NCI-H1105 treated with DMSO at 0.1 percent for 48 hours (cell line): ENCODE measurements at regions not wholly inside any gene's neighbourhood (a gene's known extent, or its start where the extent isn't known, plus 50 kb on each side); places are given as distances from the start of the nearest gene placed in this dataset.

Source experiments
- DNase-seq: peaks from one replicate; lab custom pipeline; 2025; lab: John Stamatoyannopoulos, UW

- no peak for DNase-seq
These were observed 620.2 kb upstream of the BOD1L1 start for GRCh38 chr4:14247767-14248166.

- no peak for DNase-seq
These were observed 621.7 kb upstream of the BOD1L1 start for GRCh38 chr4:14249226-14249625.

GRCh38 chr4:14254252-14254651 is 626.7 kb upstream of the BOD1L1 start:
- no peak for DNase-seq

GRCh38 chr4:14254926-14255325 is 627.4 kb upstream of the BOD1L1 start:
- no peak for DNase-seq

GRCh38 chr4:14257903-14258302 is 630.4 kb upstream of the BOD1L1 start:
- DNase-seq, result no peak

GRCh38 chr4:14259936-14260335 is 632.4 kb upstream of the BOD1L1 start:
- DNase-seq, result no peak

GRCh38 chr4:14260591-14260990 is 633.1 kb upstream of the BOD1L1 start:
- DNase-seq, result no peak

GRCh38 chr4:14262221-14262620 is 634.7 kb upstream of the BOD1L1 start:
- DNase-seq, result peak; percentile 0

- no peak for DNase-seq
These were observed 636.9 kb upstream of the BOD1L1 start for GRCh38 chr4:14264437-14264836.

GRCh38 chr4:14265651-14266050 is 638.1 kb upstream of the BOD1L1 start:
- no peak for DNase-seq

- DNase-seq, result peak; percentile 87
These were observed 640.0 kb upstream of the BOD1L1 start for GRCh38 chr4:14267373-14268060.

- no peak for DNase-seq
These were observed 642.3 kb upstream of the BOD1L1 start for GRCh38 chr4:14269824-14270223.

GRCh38 chr4:14272206-14272605 is 644.7 kb upstream of the BOD1L1 start:
- no peak for DNase-seq

- DNase-seq, result no peak
These were observed 650.0 kb upstream of the BOD1L1 start for GRCh38 chr4:14277505-14277904.

- DNase-seq, result no peak
These were observed 653.0 kb upstream of the BOD1L1 start for GRCh38 chr4:14280567-14280966.

GRCh38 chr4:14284578-14284977 is 657.1 kb upstream of the BOD1L1 start:
- no peak for DNase-seq

- no peak for DNase-seq
These were observed 662.2 kb upstream of the BOD1L1 start for GRCh38 chr4:14289708-14290107.

- no peak for DNase-seq
These were observed 666.1 kb upstream of the BOD1L1 start for GRCh38 chr4:14293582-14293981.

GRCh38 chr4:14294611-14295010 is 667.1 kb upstream of the BOD1L1 start:
- no peak for DNase-seq

- DNase-seq, result peak; percentile 88
These were observed 671.6 kb upstream of the BOD1L1 start for GRCh38 chr4:14299166-14299565.

GRCh38 chr4:14302021-14302420 is 674.5 kb upstream of the BOD1L1 start:
- no peak for DNase-seq

- no peak for DNase-seq
These were observed 676.3 kb upstream of the BOD1L1 start for GRCh38 chr4:14303856-14304255.

GRCh38 chr4:14308229-14308651 is 680.7 kb upstream of the BOD1L1 start:
- peak; percentile 75 for DNase-seq

- no peak for DNase-seq
These were observed 681.9 kb upstream of the BOD1L1 start for GRCh38 chr4:14309431-14309830.
